NCI-H2029 (cell line): ENCODE measurements at regions not wholly inside any gene's neighbourhood (a gene's known extent, or its start where the extent isn't known, plus 50 kb on each side); places are given as distances from the start of the nearest gene placed in this dataset.

Source experiments
- DNase-seq: peaks from one replicate; lab custom pipeline; 2025; lab: John Stamatoyannopoulos, UW

- no peak for DNase-seq
Observed at GRCh38 chr15:46855388-46855787, 861.9 kb upstream of the SEMA6D start.

DNA sequence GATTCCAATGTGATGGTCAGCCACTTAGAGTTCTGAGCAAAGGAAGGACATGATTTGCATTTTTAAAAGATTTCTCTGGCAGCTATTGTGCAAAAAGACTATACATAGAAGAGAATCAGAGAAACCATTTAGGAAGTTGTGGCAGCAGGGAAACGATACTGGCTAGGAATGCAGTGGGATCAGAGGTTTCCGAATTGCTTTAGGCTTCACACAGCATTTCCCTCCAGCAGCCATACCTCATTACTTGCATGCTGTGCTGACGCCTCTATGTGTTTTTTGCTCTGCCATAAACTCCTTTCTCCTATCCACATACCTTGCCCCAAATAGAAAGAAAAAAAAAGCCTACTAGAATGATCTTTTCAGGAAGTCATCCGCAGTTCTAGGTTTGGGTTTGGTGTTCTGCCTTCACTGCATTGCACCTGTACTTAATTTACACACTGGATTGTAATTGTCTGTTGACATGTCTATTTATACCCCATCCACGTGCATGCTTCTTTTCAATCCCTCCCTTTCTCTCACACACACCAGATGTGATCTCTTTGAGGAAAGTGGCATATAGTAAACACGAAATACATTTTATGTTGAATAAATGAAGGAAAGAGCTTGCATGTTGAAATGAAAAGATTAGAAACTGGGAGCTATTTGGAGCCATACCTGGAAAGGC, 860.3 kb upstream of the SEMA6D start:
- no peak for DNase-seq

DNA sequence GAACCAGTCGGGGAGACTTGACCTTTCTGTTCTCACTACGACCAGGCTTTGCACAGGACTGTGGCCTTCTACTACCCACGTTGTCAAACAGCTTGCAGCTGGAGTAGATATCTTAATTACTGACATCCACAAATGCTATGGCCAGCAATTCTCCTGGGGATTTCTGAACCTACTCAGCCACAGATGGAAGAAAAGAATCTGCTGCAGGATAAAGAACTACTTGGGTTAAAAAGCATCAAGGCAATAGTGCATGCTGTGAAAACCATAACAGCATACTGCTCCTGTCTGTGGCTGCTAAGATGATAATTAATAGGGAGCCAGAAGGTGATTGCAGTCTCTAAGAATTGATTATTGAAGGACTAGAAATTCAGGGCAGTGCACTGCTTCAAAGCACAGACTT, 859.2 kb upstream of the SEMA6D start:
- DNase-seq: no peak

- DNase-seq: no peak
Observed at GRCh38 chr15:46861796-46862195, 855.5 kb upstream of the SEMA6D start.

- DNase-seq: no peak
Observed at GRCh38 chr15:46865155-46865554, 852.1 kb upstream of the SEMA6D start.

GRCh38 chr15:46872286-46872980, 844.9 kb upstream of the SEMA6D start:
- no peak for DNase-seq

- DNase-seq: no peak
Observed at GRCh38 chr15:46872981-46873330, 844.3 kb upstream of the SEMA6D start.

GRCh38 chr15:46879032-46879770, 838.1 kb upstream of the SEMA6D start:
- no peak for DNase-seq

- no peak for DNase-seq
Observed at GRCh38 chr15:46880791-46881190, 836.5 kb upstream of the SEMA6D start.

GRCh38 chr15:46892621-46893160, 824.6 kb upstream of the SEMA6D start:
- DNase-seq: no peak

DNA sequence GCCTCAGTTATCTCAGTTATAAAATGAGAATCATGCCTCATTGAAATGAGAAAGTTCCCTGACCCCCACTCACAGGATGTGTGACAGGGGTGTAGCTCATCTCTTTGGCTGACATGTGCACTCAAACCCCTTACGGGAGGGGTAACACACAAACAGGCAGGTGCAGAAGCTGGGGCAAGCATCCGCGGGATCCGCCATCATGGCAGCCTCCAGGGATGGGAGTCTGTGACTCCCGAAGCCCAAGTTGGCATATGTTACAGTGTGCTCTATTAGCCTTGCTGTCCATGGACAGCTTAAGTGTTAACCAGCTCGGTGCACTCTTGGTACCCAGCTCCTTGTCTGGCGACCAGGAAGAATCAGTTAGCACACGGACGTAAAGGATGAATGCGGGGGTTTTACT, 822.7 kb upstream of the SEMA6D start:
- DNase-seq: no peak

- no peak for DNase-seq
Observed at GRCh38 chr15:46897266-46897665, 820.0 kb upstream of the SEMA6D start.

DNA sequence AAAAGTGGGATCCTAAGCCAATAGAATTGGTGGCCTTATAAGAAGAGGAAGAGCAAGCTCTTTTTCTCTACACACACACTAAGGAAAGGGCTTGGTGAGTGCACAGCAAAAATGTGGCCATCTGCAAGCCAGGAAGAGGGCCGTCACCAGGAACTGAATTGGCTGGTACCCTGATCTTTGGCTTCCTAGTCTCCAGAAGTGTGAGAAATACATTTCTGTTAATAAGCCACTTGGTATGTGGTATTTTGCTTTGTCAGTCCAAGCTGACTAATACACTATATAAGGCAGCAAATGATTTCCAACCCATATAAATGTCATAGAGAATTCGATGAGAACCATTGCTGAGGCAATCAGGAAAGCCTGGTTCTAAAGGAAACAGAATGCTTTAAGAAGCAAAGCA, 816.3 kb upstream of the SEMA6D start:
- DNase-seq: no peak

DNA sequence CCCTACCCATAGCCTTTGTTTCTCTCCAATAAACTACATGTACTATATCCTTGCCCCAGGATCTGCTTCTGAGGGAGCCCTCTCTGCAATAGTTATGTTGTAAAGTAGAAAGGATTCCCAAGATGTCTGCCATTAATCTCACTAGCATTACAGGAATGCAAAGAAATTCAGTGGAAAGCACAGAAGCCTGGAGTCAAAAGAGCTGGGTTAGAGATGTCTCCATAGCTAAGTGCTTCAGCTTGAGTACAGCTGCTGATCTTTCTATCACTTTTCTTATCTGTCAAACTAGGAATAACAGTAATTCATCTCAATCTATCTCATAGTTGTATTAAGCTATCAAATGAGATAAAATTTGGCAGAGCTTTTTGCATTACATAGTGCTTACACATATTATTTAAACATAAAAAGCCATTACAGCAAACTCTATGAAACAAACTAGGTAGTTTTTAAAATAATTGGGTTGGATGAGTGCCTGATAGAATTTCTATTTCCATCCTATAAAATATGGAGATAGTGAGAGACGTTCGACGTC, 799.5 kb upstream of the SEMA6D start:
- DNase-seq: no peak

DNA sequence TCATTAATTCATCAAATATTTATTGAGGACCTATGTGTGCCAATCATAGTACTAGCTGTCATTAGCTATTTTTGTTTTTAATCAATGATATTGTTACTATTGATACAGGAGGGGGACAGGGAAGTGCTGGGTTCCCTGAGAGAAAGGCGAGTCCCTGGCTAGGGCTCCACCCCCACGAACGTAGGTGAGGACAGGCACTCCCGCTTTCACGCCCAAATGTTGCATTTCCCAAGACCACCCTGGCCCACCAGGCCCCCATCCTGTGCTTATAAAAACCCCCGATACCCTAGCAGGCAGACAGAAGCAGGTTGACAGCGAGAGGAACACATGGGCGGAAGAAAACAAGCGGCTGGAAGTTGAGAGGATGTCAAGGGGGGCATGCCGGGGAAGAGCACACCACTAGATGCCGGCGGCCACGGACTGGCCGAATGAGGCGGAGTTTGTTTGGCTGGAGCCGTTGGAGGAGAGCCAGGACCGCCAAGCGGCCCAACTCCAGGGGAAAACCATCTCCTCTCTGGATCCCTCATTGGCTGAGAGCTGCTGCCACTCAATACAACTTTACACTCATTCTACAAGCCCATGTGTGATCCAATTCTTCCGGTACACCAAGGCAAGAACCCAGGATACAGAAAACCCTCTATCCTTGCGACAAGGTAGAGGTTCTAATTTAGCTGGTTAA, 798.7 kb upstream of the SEMA6D start:
- DNase-seq: no peak

- no peak for DNase-seq
Observed at GRCh38 chr15:46921891-46922290, 795.4 kb upstream of the SEMA6D start.

- DNase-seq: no peak
Observed at GRCh38 chr15:46930426-46930825, 786.9 kb upstream of the SEMA6D start.

DNA sequence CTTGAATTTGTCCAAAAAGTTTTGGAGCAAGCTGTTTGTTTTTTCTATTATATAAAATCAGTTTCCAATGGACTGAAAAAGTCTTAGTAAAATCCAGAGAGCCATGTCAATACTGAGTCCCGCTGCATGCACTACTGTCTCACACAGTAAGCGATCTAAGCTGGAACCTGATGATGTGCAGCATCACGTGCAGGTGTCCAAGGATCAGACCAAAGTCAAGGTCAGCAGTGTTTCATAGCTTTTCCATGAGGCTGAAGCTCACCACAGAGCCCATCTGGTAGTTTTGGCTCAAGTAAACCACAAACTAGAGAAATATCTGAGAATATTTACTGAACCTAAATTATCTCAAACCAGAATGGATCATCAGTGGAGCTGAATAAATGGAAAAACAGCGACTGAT, 784.0 kb upstream of the SEMA6D start:
- DNase-seq: no peak

GRCh38 chr15:46934851-46935250, 782.5 kb upstream of the SEMA6D start:
- DNase-seq: no peak

GRCh38 chr15:46938169-46938568, 779.1 kb upstream of the SEMA6D start:
- DNase-seq: no peak

DNA sequence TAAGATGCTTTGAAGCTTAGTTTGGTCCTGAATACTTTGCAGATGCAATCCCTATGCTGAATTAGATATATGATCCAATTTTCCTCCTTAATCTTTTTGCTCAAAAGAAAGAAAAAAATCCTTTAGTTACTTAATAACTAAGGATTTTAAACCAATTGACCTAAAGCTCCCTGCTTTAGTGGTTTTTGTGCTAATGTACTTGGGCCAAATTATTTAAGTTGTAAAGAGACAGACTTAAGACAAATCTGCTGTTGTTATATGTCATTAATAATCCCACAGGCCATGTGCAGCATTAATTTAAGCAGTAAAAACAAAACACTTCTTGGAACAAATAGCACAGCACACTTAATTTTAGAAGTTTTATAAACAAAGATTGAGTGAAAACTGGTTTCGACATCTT, 776.1 kb upstream of the SEMA6D start:
- no peak for DNase-seq

GRCh38 chr15:46946953-46947352, 770.4 kb upstream of the SEMA6D start:
- no peak for DNase-seq
